Muscle layer of colon (tissue), 2 donors: ENCODE measurements at regions not wholly inside any gene's neighbourhood (a gene's known extent, or its start where the extent isn't known, plus 50 kb on each side); places are given as distances from the start of the nearest gene placed in this dataset.

Source experiments
- H3K27ac ChIP-seq: one replicate; pipeline ENCODE4 v1.7.0; 2013; ENCODE audit warnings: low read depth, mild to moderate bottlenecking, low read length, moderate library complexity
- H3K27me3 ChIP-seq, 2 donors: one replicate each; pipeline ENCODE4 v1.7.0; 2013; ENCODE audit warnings: low read length in 2 of 2, mild to moderate bottlenecking in 2 of 2; ENCODE audit not compliant: insufficient read depth in 2 of 2, control insufficient read depth in 1 of 2
- H3K36me3 ChIP-seq: one replicate; pipeline ENCODE4 v1.7.0; 2013; ENCODE audit warnings: mild to moderate bottlenecking, low read length; ENCODE audit not compliant: insufficient read depth
- H3K4me1 ChIP-seq: one replicate; pipeline ENCODE4 v1.7.0; 2013; ENCODE audit warnings: mild to moderate bottlenecking, low read length; ENCODE audit not compliant: insufficient read depth
- H3K4me3 ChIP-seq, 2 donors: one replicate each; pipeline ENCODE4 v1.7.0; 2013; ENCODE audit warnings: low read length in 2 of 2, low read depth in 1 of 2, mild to moderate bottlenecking in 1 of 2, moderate library complexity in 1 of 2
- H3K9ac ChIP-seq: one replicate; pipeline ENCODE4 v1.7.0; 2013; ENCODE audit warnings: low read length
- H3K9me3 ChIP-seq: one replicate; pipeline ENCODE4 v1.7.0; 2013; ENCODE audit warnings: mild to moderate bottlenecking, low read length
- donor health status: abdominal sarcoma.
- donor health status: Adenocarcinoma of cecum.

GRCh38 chr1:98253145-98253544, 332.3 kb upstream of the DPYD start:
- Histone ChIP-seq H3K27me3 (no peaks in the 10 kb centered on the region), H3K4me1 (no peaks in the 10 kb centered on the region), H3K9me3 (no peaks in the 10 kb centered on the region), H3K36me3 (no peaks in the 10 kb centered on the region), H3K4me3 (no peak overlapping the region), H3K9ac (no peak overlapping the region), H3K27ac (no peak overlapping the region)

- no peak overlapping the region for H3K27ac ChIP-seq
- no peaks in the 10 kb centered on the region for H3K27me3 ChIP-seq
- H3K9me3 ChIP-seq = no peaks in the 10 kb centered on the region
- no peaks in the 10 kb centered on the region for H3K4me1 ChIP-seq
- no peaks in the 10 kb centered on the region for H3K36me3 ChIP-seq
- H3K9ac ChIP-seq = no peak overlapping the region
- no peak overlapping the region for H3K4me3 ChIP-seq
Measured at GRCh38 chr1:98251497-98251896, 330.7 kb upstream of the DPYD start.

GRCh38 chr1:98232678-98233077, 311.8 kb upstream of the DPYD start:
- no peak overlapping the region for H3K9ac ChIP-seq
- no peaks in the 10 kb centered on the region for H3K36me3 ChIP-seq
- no peak overlapping the region for H3K27ac ChIP-seq
- H3K9me3 ChIP-seq = no peaks in the 10 kb centered on the region
- H3K4me1 ChIP-seq = no peaks in the 10 kb centered on the region
- no peaks in the 10 kb centered on the region for H3K27me3 ChIP-seq
- H3K4me3 ChIP-seq = no peak overlapping the region

GRCh38 chr1:98222706-98223105, 301.9 kb upstream of the DPYD start:
- Histone ChIP-seq H3K36me3 (no peaks in the 10 kb centered on the region), H3K9me3 (no peaks in the 10 kb centered on the region), H3K4me1 (no peaks in the 10 kb centered on the region), H3K9ac (no peak overlapping the region), H3K4me3 (no peak overlapping the region), H3K27me3 (no peaks in the 10 kb centered on the region), H3K27ac (no peak overlapping the region)

DNA sequence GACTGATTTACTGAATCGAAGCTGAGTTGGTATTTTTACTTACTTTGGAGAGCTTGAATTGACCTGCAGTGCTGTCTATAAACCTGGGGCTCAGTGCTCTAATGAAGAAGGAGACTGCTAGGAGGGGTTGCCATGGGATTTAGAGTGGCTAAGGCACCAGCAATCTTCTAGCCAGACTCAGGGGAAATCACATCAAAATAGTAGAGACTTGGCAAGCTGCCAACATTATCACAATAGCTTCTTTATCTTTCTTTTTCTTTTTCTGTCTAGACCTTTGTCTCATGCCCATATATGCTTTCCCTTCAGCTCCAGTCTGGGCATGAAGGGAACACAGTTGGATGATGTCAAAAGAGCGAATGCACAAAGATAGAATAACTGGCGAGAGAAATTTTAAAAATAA, 301.1 kb upstream of the DPYD start:
- H3K4me3 ChIP-seq = no peak overlapping the region
- H3K9me3 ChIP-seq = no peaks in the 10 kb centered on the region
- H3K27me3 ChIP-seq = no peaks in the 10 kb centered on the region
- no peaks in the 10 kb centered on the region for H3K4me1 ChIP-seq
- no peak overlapping the region for H3K27ac ChIP-seq
- no peak overlapping the region for H3K9ac ChIP-seq
- H3K36me3 ChIP-seq = no peaks in the 10 kb centered on the region

DNA sequence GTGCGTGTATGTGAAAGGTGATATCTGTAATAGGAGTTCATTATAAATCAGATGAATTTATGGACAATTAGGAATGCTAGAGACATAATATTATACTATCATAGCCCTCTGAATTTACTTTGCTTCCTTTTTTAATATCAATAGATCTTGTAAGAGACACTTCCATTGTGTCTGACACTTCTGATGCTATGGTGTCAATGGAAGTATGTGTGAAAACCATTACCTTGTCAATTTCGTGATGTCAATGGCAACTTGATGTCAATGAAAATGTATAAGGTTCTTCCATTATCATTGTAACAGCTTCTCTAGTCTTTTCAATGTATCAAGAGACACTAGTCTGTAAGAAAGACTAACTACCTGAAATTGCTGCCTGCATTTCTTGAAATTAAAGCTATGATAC, 296.8 kb upstream of the DPYD start:
- no peak overlapping the region for H3K4me3 ChIP-seq
- H3K27me3 ChIP-seq = no peaks in the 10 kb centered on the region
- no peaks in the 10 kb centered on the region for H3K4me1 ChIP-seq
- H3K36me3 ChIP-seq = no peaks in the 10 kb centered on the region
- no peak overlapping the region for H3K27ac ChIP-seq
- H3K9me3 ChIP-seq = no peaks in the 10 kb centered on the region
- no peak overlapping the region for H3K9ac ChIP-seq

GRCh38 chr1:98216304-98216703, 295.5 kb upstream of the DPYD start:
- Histone ChIP-seq H3K9ac (no peak overlapping the region), H3K4me3 (no peak overlapping the region), H3K4me1 (no peaks in the 10 kb centered on the region), H3K9me3 (no peaks in the 10 kb centered on the region), H3K27ac (no peak overlapping the region), H3K27me3 (no peaks in the 10 kb centered on the region), H3K36me3 (no peaks in the 10 kb centered on the region)

- no peaks in the 10 kb centered on the region for H3K4me1 ChIP-seq
- no peaks in the 10 kb centered on the region for H3K36me3 ChIP-seq
Measured at GRCh38 chr1:98211271-98211845, 290.5 kb upstream of the DPYD start.

GRCh38 chr1:98210563-98210962, 289.7 kb upstream of the DPYD start:
- Histone ChIP-seq H3K9me3 (no peaks in the 10 kb centered on the region), H3K9ac (no peak overlapping the region), H3K4me3 (no peak overlapping the region), H3K27ac (no peak overlapping the region), H3K4me1 (no peaks in the 10 kb centered on the region), H3K27me3 (no peaks in the 10 kb centered on the region), H3K36me3 (no peaks in the 10 kb centered on the region)

More at GRCh38 chr1:98211271-98211845, 290.5 kb upstream of the DPYD start:
- H3K9me3 ChIP-seq = no peaks in the 10 kb centered on the region
- H3K9ac ChIP-seq = no peak overlapping the region
- no peak overlapping the region for H3K4me3 ChIP-seq
- no peak overlapping the region for H3K27ac ChIP-seq
- no peaks in the 10 kb centered on the region for H3K27me3 ChIP-seq

DNA sequence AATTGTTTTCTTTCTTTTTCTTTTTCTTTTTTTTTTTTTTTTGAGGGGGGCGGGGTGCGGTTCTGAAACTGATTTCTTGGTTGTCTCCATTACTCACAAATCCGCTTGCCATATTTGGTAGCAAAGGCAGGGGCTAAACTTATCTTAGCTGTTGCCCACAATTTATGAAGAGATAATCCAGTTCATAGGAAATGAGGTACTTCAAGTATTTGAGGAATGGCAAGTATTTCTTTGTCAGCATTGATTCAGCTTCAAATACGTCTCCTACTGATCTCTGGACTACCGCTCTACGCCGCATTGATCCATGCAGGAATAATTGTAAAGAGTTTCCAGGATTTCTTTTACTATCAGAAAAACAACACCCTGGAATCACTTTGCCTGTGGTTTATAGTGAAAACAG, 289.2 kb upstream of the DPYD start:
- H3K9ac ChIP-seq = no peak overlapping the region
- no peaks in the 10 kb centered on the region for H3K27me3 ChIP-seq
- no peak overlapping the region for H3K27ac ChIP-seq
- H3K4me3 ChIP-seq = no peak overlapping the region
- H3K9me3 ChIP-seq = no peaks in the 10 kb centered on the region
- no peaks in the 10 kb centered on the region for H3K36me3 ChIP-seq
- no peaks in the 10 kb centered on the region for H3K4me1 ChIP-seq

GRCh38 chr1:98205291-98206017, 284.6 kb upstream of the DPYD start:
- Histone ChIP-seq H3K9ac (no peak overlapping the region), H3K4me1 (no peaks in the 10 kb centered on the region), H3K27me3 (no peaks in the 10 kb centered on the region), H3K9me3 (no peaks in the 10 kb centered on the region), H3K4me3 (no peak overlapping the region), H3K36me3 (no peaks in the 10 kb centered on the region), H3K27ac (no peak overlapping the region)

GRCh38 chr1:98203466-98203865, 282.6 kb upstream of the DPYD start:
- no peaks in the 10 kb centered on the region for H3K27me3 ChIP-seq
- H3K27ac ChIP-seq = no peak overlapping the region
- H3K9ac ChIP-seq = no peak overlapping the region
- no peaks in the 10 kb centered on the region for H3K4me1 ChIP-seq
- no peaks in the 10 kb centered on the region for H3K36me3 ChIP-seq
- no peaks in the 10 kb centered on the region for H3K9me3 ChIP-seq
- no peak overlapping the region for H3K4me3 ChIP-seq
